A549 (cell line): ENCODE measurements at regions not wholly inside any gene's neighbourhood (a gene's known extent, or its start where the extent isn't known, plus 50 kb on each side); places are given as distances from the start of the nearest gene placed in this dataset.

Source experiments
- ATAC-seq, 2 experiments: fragments of 200-7000 bp in 1 of 2; fragments of >200 bp in 1 of 2; cut with Nextera tagmentation in 1 of 2; cut with Tn5 transposase in 1 of 2; 3 replicates each; pipeline versions ENCODE4 v1.8.0 to v1.9.1; 2018 to 2020; ENCODE audit warnings: mild to moderate bottlenecking in 1 of 2, moderate library complexity in 1 of 2
- CTCF ChIA-PET: fragments of 300-600 bp; sonication (Branson Sonifier 250); formaldehyde crosslinking; extraction: SDS; loops from one replicate; lab custom pipeline; 2021; ENCODE audit warnings: antibody characterized with exemption, inconsistent platforms; lab: Yijun Ruan, JAX
- POLR2A ChIA-PET: fragments of 350-600 bp; formaldehyde crosslinking; extraction: SDS; loops from one replicate; lab custom pipeline; 2021; ENCODE audit warnings: antibody characterized with exemption, inconsistent platforms; lab: Yijun Ruan, JAX
- DNase-seq, 2 experiments: peaks; one replicate each; pipeline versions ENCODE4 v3.0.0 to v3.0.0-alpha.2; 2011 to 2016; ENCODE audit warnings: low read depth in 1 of 2, low spot score in 1 of 2
- FAIRE-seq: peaks from 2 replicates; lab custom pipeline; 2011; peaks lifted over from hg19 to GRCh38; lab: Jason Lieb, UNC
- H3K27ac ChIP-seq, 2 experiments: fragments of >200 bp; sonication (Bioruptor Twin); formaldehyde crosslinking; 3 replicates each; pipeline ENCODE4 v1.5.1; 2016 to 2017
- H3K4me1 ChIP-seq: fragments of >200 bp; sonication (Bioruptor Twin); formaldehyde crosslinking; 3 replicates; pipeline ENCODE4 v1.6.1; 2016
- H3K4me2 ChIP-seq: fragments of >200 bp; sonication (Bioruptor Twin); formaldehyde crosslinking; 3 replicates; pipeline ENCODE4 v1.6.1; 2016
- H3K4me3 ChIP-seq: fragments of >200 bp; sonication (Bioruptor Twin); formaldehyde crosslinking; 3 replicates; pipeline ENCODE4 v1.5.1; 2016
- H3K9me3 ChIP-seq: fragments of >200 bp; sonication (Bioruptor Twin); formaldehyde crosslinking; 3 replicates; pipeline ENCODE4 v1.6.1; 2016
- CEBPB ChIP-seq, 2 experiments: fragments of >200 bp in 1 of 2; sonication (Bioruptor Twin) in 1 of 2; formaldehyde crosslinking in 1 of 2; IDR thresholded peaks; 2 replicates each; pipeline ENCODE4 v1.6.1; 2012 to 2016
- CHD2 ChIP-seq: fragments of 150-350 bp; IDR thresholded peaks from 2 replicates; pipeline ENCODE4 v1.6.1; 2014; ENCODE audit warnings: low read length; ENCODE audit not compliant: partially characterized antibody
- CHD4 ChIP-seq: fragments of 200-600 bp; sonication (generic); IDR thresholded peaks from 2 replicates; pipeline ENCODE4 v1.6.1; 2016; ENCODE audit warnings: antibody characterized with exemption, mild to moderate bottlenecking, borderline replicate concordance
- FOXS1 ChIP-seq: fragments of 250-450 bp; sonication (Bioruptor Pico); IDR thresholded peaks from 2 replicates; pipeline ENCODE4 v1.5.0; 2020; ENCODE audit warnings: mild to moderate bottlenecking, moderate library complexity
- HDAC2 ChIP-seq: fragments of 200-600 bp; sonication (generic); IDR thresholded peaks from 2 replicates; pipeline ENCODE4 v1.6.1; 2016
- HEYL ChIP-seq: fragments of 250-450 bp; sonication (Bioruptor Pico); IDR thresholded peaks from 2 replicates; pipeline ENCODE4 v1.8.0; 2021; ENCODE audit warnings: mild to moderate bottlenecking, moderate library complexity
- HOXB13 ChIP-seq: fragments of 250-450 bp; sonication (Bioruptor Pico); IDR thresholded peaks from 2 replicates; pipeline ENCODE4 v1.5.0; 2020; ENCODE audit warnings: low read depth, mild to moderate bottlenecking, moderate library complexity
- HOXB5 ChIP-seq: fragments of 250-450 bp; sonication (Bioruptor Pico); IDR thresholded peaks from 2 replicates; pipeline ENCODE4 v1.5.0; 2020; ENCODE audit warnings: mild to moderate bottlenecking, moderate library complexity
- KDM1A ChIP-seq: fragments of 200-600 bp; sonication (generic); IDR thresholded peaks from 2 replicates; pipeline ENCODE4 v1.6.1; 2016; ENCODE audit warnings: low read depth, mild to moderate bottlenecking
- KDM5A ChIP-seq: fragments of 200-600 bp; sonication (generic); IDR thresholded peaks from 2 replicates; pipeline ENCODE4 v1.6.1; 2016; ENCODE audit warnings: antibody characterized with exemption, mild to moderate bottlenecking
- MAFK ChIP-seq: fragments of 450-650 bp; IDR thresholded peaks from 2 replicates; pipeline ENCODE4 v1.6.1; 2014; ENCODE audit not compliant: partially characterized antibody
- NFE2L2 ChIP-seq: fragments of 150-350 bp; conservative IDR thresholded peaks from 2 replicates; pipeline ENCODE4 v1.6.1; 2014; ENCODE audit warnings: low read length
- NR3C1 ChIP-seq: fragments of >200 bp; sonication (Bioruptor Twin); formaldehyde crosslinking; IDR thresholded peaks from 3 replicates; pipeline ENCODE4 v1.6.1; 2017
- POLR2A ChIP-seq: IDR thresholded peaks from 2 replicates; pipeline ENCODE4 v1.6.1; 2012; ENCODE audit warnings: mild to moderate bottlenecking, low read length
- RNF2 ChIP-seq: fragments of 200-600 bp; sonication (generic); IDR thresholded peaks from 2 replicates; pipeline ENCODE4 v1.6.1; 2016; ENCODE audit warnings: low read depth, mild to moderate bottlenecking, antibody characterized with exemption, moderate library complexity, borderline replicate concordance
- SMC3 ChIP-seq: fragments of >200 bp; sonication (Bioruptor Twin); formaldehyde crosslinking; IDR thresholded peaks from 3 replicates; pipeline ENCODE4 v1.6.1; 2018; ENCODE audit warnings: inconsistent platforms
- ZFP36 ChIP-seq: fragments of 450-650 bp; IDR thresholded peaks from 2 replicates; pipeline ENCODE4 v1.6.1; 2014; ENCODE audit warnings: borderline replicate concordance; ENCODE audit not compliant: partially characterized antibody
- ZSCAN20 ChIP-seq: fragments of 250-450 bp; sonication (Bioruptor Pico); IDR thresholded peaks from 2 replicates; pipeline ENCODE4 v1.8.0; 2022; ENCODE audit warnings: mild to moderate bottlenecking, moderate library complexity
- WGBS: methylation state at CpG from one replicate; pipeline ENCODE4 v1.1.6; 2017; ENCODE audit errors: missing lambda C conversion rate; 5-methylcytosine and 5-hydroxymethylcytosine counted together
- TF ChIP-seq, protein P1 (sequence below): fragments of 150-350 bp; IDR thresholded peaks from 2 replicates; pipeline ENCODE4 v1.6.1; 2014; ENCODE audit warnings: low read depth, mild to moderate bottlenecking, low read length
- TF ChIP-seq, protein P2 (sequence below): fragments of >200 bp; sonication (Bioruptor Twin); formaldehyde crosslinking; IDR thresholded peaks from 3 replicates; pipeline ENCODE4 v1.5.1; 2016
- TF ChIP-seq, protein P3 (sequence below): fragments of 450-650 bp; IDR thresholded peaks from 2 replicates; pipeline ENCODE4 v1.6.1; 2014; ENCODE audit warnings: antibody characterized with exemption
- TF ChIP-seq, protein P4 (sequence below): fragments of 250-450 bp; sonication (Bioruptor Pico); IDR thresholded peaks from 2 replicates; pipeline ENCODE4 v1.5.0; 2021; ENCODE audit warnings: mild to moderate bottlenecking, moderate library complexity, borderline replicate concordance

DNA sequence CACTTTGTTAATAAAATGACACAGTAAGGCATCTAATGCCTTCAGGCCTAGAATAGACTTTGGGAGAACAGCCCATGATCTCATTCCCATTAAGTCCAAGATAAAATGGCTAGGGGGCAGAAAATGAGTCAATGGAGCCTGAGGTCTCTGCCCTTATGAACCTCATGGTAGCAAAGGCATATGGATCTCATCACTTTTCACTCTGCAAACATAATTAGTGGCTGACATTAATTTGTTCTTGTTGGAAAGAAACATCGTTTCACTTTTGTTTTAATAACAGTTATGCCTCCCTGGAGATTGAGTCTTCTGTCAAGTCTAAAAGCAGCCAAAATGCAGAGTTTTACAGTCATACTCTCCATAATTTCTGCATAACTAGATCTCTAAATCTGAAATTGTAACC is 111.8 kb upstream of the API5 start:
- no peak overlapping the region for H3K4me3 ChIP-seq
- ATAC-seq: no peak
- no peak for TF ChIP-seq CEBPB (IDR thresholded peaks at IDR 0.05)
- TF ChIP-seq ZFP36: no peak
- TF ChIP-seq MAFK: no peak
- TF ChIP-seq HDAC2: no peak
- no peak for TF ChIP-seq NR3C1
- no peak for TF ChIP-seq SMC3
- no peak for TF ChIP-seq POLR2A
- TF ChIP-seq, protein P1, sequence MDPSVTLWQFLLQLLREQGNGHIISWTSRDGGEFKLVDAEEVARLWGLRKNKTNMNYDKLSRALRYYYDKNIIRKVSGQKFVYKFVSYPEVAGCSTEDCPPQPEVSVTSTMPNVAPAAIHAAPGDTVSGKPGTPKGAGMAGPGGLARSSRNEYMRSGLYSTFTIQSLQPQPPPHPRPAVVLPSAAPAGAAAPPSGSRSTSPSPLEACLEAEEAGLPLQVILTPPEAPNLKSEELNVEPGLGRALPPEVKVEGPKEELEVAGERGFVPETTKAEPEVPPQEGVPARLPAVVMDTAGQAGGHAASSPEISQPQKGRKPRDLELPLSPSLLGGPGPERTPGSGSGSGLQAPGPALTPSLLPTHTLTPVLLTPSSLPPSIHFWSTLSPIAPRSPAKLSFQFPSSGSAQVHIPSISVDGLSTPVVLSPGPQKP: no peak
- no peak for TF ChIP-seq KDM1A
- TF ChIP-seq, protein P2, sequence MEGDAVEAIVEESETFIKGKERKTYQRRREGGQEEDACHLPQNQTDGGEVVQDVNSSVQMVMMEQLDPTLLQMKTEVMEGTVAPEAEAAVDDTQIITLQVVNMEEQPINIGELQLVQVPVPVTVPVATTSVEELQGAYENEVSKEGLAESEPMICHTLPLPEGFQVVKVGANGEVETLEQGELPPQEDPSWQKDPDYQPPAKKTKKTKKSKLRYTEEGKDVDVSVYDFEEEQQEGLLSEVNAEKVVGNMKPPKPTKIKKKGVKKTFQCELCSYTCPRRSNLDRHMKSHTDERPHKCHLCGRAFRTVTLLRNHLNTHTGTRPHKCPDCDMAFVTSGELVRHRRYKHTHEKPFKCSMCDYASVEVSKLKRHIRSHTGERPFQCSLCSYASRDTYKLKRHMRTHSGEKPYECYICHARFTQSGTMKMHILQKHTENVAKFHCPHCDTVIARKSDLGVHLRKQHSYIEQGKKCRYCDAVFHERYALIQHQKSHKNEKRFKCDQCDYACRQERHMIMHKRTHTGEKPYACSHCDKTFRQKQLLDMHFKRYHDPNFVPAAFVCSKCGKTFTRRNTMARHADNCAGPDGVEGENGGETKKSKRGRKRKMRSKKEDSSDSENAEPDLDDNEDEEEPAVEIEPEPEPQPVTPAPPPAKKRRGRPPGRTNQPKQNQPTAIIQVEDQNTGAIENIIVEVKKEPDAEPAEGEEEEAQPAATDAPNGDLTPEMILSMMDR: no peak
- TF ChIP-seq ZSCAN20 (CRISPR knock-in tag): no peak
- no peak for TF ChIP-seq HOXB13
- TF ChIP-seq, protein P3, sequence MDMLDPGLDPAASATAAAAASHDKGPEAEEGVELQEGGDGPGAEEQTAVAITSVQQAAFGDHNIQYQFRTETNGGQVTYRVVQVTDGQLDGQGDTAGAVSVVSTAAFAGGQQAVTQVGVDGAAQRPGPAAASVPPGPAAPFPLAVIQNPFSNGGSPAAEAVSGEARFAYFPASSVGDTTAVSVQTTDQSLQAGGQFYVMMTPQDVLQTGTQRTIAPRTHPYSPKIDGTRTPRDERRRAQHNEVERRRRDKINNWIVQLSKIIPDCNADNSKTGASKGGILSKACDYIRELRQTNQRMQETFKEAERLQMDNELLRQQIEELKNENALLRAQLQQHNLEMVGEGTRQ: no peak
- no peak for TF ChIP-seq KDM5A
- TF ChIP-seq HEYL (CRISPR knock-in tag): no peak
- no peak for TF ChIP-seq RNF2
- TF ChIP-seq FOXS1: no peak
- no peak for TF ChIP-seq NFE2L2
- no peak for TF ChIP-seq CHD2
- TF ChIP-seq, protein P4, sequence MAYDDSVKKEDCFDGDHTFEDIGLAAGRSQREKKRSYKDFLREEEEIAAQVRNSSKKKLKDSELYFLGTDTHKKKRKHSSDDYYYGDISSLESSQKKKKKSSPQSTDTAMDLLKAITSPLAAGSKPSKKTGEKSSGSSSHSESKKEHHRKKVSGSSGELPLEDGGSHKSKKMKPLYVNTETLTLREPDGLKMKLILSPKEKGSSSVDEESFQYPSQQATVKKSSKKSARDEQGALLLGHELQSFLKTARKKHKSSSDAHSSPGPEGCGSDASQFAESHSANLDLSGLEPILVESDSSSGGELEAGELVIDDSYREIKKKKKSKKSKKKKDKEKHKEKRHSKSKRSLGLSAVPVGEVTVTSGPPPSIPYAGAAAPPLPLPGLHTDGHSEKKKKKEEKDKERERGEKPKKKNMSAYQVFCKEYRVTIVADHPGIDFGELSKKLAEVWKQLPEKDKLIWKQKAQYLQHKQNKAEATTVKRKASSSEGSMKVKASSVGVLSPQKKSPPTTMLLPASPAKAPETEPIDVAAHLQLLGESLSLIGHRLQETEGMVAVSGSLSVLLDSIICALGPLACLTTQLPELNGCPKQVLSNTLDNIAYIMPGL (CRISPR knock-in tag): no peak
- WGBS: 0% methylated on average over 1 of the region's 1 CpG
- ChIA-PET POLR2A (interaction anchor here (0.6 kb wide), 1 partner anchor 77 kb away, joined by 3 read pairs; no protein-coding TSS in a partner anchor), CTCF (no interaction called here)
- H3K27ac ChIP-seq: no peak overlapping the region
- H3K9me3 ChIP-seq: no peaks in the 10 kb centered on the region
- no peak overlapping the region for H3K4me2 ChIP-seq
- no peak for FAIRE-seq
- no peak for DNase-seq
- H3K4me1 ChIP-seq: no peaks in the 10 kb centered on the region

DNA sequence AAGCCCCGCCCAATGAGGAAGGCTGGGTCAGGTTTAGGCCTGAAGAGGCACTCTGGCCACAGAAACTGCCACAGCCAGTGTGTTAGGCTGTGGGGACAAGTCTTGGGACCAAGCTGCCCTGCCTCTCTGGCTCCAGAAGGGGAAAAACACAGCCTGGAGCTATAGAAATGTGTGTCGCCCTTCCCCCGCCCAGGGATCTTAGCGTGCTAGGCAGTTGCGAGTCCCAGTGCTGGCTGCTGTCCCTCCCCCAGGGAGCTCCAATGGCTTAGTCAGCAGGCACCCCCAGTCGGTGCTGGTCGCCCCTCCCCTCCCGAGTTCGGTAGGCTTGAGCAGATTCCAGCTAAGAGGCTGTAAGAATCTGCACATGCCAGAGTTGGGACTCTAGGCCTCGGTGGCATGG is 99.5 kb upstream of the API5 start:
- no peak for FAIRE-seq
- no peak overlapping the region for H3K4me3 ChIP-seq
- H3K27ac ChIP-seq: no peak overlapping the region
- H3K4me1 ChIP-seq: no peaks in the 10 kb centered on the region
- DNase-seq: no peak
- no peak for ATAC-seq
- ChIA-PET CTCF (no interaction called here), POLR2A (no interaction called here)
- TF ChIP-seq CHD4 (no peak), HOXB5 (CRISPR knock-in tag) (no peak)
- TF ChIP-seq, all 56 proteins: peak for 0
- H3K4me2 ChIP-seq: no peak overlapping the region
- no peaks in the 10 kb centered on the region for H3K9me3 ChIP-seq
- WGBS: 22% methylated on average over 3 of the region's 10 CpGs
